GM13977 (cell line): ENCODE measurements at regions not wholly inside any gene's neighbourhood (a gene's known extent, or its start where the extent isn't known, plus 50 kb on each side); places are given as distances from the start of the nearest gene placed in this dataset.

Experiments
- DNase-seq: peaks from one replicate; pipeline ENCODE4 v3.0.0; 2012; ENCODE audit warnings: low spot score
- CTCF ChIP-seq: IDR thresholded peaks from 2 replicates; pipeline ENCODE4 v1.5.1; 2012; ENCODE audit warnings: mild to moderate bottlenecking, control low read depth; ENCODE audit not compliant: insufficient read depth; ENCODE audit errors: extremely low read depth, missing control alignments
- in situ Hi-C: fragments of 300-500 bp; cut with MboI; formaldehyde crosslinking; loops from one replicate; pipeline ENCODE4 v1.12.0; 2022; ENCODE audit warnings: low sequenced_read_pairs, low pct_unique_long_range_greater_than_20kb, mixed read lengths, inconsistent platforms; ENCODE audit not compliant: unreplicated experiment

GRCh38 chr4:17293901-17294300 lies 218.0 kb downstream of the QDPR start:
- in situ Hi-C loops, result no loop called here
- TF ChIP-seq CTCF, result no peak
- no peak for DNase-seq

GRCh38 chr4:17288151-17288550 lies 223.7 kb downstream of the QDPR start:
- TF ChIP-seq CTCF, result no peak

DNA sequence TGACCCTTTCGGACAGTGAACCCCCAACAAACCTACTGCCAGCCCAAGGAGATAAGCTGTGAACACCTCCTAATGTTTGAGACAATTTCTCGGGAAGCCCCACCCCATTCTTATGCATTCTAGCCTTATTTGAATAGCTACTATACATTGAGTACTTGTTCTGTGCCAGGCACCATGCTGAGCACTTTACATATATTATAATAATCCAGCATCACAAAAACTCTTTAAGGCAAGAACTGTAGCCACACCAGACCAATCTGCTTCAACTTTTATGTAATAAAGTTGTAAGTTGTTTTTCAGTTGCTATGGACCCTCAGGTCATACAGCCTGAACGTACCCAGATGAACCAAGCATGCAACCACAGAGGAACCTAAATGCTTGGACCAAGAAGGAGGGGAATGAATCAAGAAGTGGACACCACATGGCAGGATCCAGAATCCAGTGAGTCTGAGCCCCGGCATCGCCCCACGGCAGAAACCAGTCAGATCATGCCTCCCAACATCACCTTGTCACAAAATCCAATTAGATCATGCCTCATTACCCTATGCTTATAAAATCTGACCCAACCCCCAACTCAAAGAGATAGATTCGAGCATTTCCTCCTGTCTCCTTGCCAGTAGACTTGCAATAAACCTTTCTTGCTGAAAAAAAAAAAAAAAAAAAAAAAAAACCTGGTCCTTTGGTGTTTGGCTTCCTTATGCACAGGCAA lies 225.0 kb downstream of the QDPR start:
- DNase-seq, result no peak
- in situ Hi-C loops, result no loop called here
- TF ChIP-seq CTCF, result no peak

More at GRCh38 chr4:17288151-17288550, 223.7 kb downstream of the QDPR start:
- in situ Hi-C loops, result no loop called here
- DNase-seq, result no peak

- in situ Hi-C loops, result no loop called here
- no peak for DNase-seq
- no peak for TF ChIP-seq CTCF
These were observed 226.1 kb downstream of the QDPR start for GRCh38 chr4:17285747-17286146.

DNA sequence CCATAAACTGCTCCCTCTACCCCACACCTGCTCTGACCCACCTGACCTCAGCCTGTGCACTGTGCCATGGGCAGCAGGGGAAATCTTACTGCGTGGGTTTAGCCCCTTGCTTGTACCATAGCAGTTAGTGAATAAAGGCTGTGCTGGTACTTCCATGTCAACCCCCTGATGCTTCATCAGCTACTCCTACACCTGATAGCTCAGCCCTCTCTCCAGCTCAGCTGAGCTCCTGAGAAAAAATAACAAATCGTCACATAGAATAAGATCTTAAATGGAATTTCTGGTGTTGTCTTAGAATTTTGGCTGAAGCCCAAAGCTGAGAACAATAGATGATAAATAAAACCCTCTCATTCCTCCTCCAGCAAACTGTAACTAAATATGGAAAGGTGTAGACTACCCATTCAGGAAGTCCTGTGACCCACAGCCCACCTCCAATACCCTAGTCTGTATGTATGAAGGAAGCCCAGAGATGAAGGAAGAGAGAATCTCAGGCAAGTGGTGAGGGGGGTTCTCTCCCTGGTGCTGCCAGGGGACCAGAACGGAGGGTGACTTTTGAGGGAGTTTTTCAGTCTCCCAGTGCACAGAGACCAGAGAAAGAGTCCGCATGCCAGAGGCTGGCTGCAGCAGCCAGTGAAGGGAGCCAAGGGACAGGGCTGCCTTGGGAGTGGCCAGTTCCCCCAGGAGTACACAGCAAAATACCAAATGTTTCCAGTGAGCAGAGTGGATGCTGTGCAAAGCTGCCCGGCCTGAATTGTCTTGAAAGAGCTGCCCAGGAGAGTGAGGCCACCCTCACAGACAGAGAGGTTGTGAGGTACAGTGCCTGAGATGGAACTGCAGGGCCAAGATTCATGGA lies 227.3 kb downstream of the QDPR start:
- TF ChIP-seq CTCF, result no peak
- no peak for DNase-seq
- in situ Hi-C loops, result no loop called here

DNA sequence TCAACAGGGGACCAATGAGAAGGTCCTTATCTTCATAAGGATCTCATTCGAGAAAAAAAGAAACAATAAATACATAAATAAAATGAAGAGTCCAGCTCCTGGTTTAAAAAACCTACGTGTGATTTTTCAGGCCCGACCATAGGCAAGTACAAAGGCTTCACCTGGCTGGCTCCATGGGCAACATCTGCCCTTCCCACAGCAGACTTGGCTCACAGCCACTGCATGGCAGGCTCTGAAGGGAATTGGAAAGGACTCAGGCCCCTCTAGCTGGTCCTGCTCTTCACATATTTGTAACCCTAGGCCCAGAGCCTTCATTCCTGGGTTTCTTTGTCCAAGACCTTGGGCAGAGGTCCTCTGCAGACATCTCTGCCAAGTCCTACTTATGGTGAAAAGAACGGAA lies 228.1 kb downstream of the QDPR start:
- in situ Hi-C loops, result no loop called here
- no peak for DNase-seq
- TF ChIP-seq CTCF, result no peak
